Psoas muscle (tissue), 7 donors: ENCODE measurements at regions not wholly inside any gene's neighbourhood (a gene's known extent, or its start where the extent isn't known, plus 50 kb on each side); places are given as distances from the start of the nearest gene placed in this dataset.

Experiments used
- ATAC-seq, 4 donors: fragments of 200-7000 bp; cut with Tn5 transposase; one replicate each; pipeline ENCODE4 v1.9.1; 2020; ENCODE audit warnings: moderate library complexity in 3 of 4, mild to moderate bottlenecking in 2 of 4
- DNase-seq, 2 donors: peaks; one replicate each; pipeline ENCODE4 v3.0.0-alpha.2; 2020
- H3K27ac ChIP-seq: fragments of 200-600 bp; one replicate; pipeline ENCODE4 v1.8.0; 2022
- H3K27me3 ChIP-seq, 3 donors: fragments of 200-600 bp in 1 of 3; one replicate each; pipeline versions ENCODE4 v1.6.1 to v1.8.0; 2013 to 2022; ENCODE audit warnings: low read length in 2 of 3, mild to moderate bottlenecking in 2 of 3, moderate library complexity in 1 of 3; ENCODE audit not compliant: insufficient read depth in 3 of 3
- H3K36me3 ChIP-seq, 2 donors: fragments of 200-600 bp in 1 of 2; one replicate each; pipeline versions ENCODE4 v1.6.1 to v1.8.0; 2013 to 2022; ENCODE audit warnings: low read depth in 1 of 2, mild to moderate bottlenecking in 1 of 2, moderate library complexity in 1 of 2; ENCODE audit not compliant: insufficient read depth in 1 of 2
- H3K4me1 ChIP-seq: fragments of 200-600 bp; one replicate; pipeline ENCODE4 v1.8.0; 2022
- H3K4me3 ChIP-seq: fragments of 200-600 bp; one replicate; pipeline ENCODE4 v1.8.0; 2022; ENCODE audit warnings: mild to moderate bottlenecking
- H3K9me3 ChIP-seq: fragments of 200-600 bp; one replicate; pipeline ENCODE4 v1.8.0; 2022
- WGBS, 3 donors: extraction: QIAGEN DNeasy Blood & Tissue Kit; methylation state at CpG; one replicate each; pipeline versions ENCODE4 v1.1.6 to v1.1.7; 2013; 5-methylcytosine and 5-hydroxymethylcytosine counted together
- intact Hi-C, 2 donors: fragments of 100-400 bp; cut with DNase I; formaldehyde crosslinking; loops; one replicate each; pipeline versions ENCODE4 v1.11.0 to v1.14.2; 2022
- TF ChIP-seq, protein P1 (sequence below): fragments of 200-600 bp; IDR thresholded peaks from one replicate; pipeline ENCODE4 v1.8.0; 2022; ENCODE audit warnings: antibody characterized with exemption
- donor health status: healthy with polysubstance abuse.
- donor health status: DM: no; HTN: no; CAD: no; lungs with moderate emphysema.
- donor health status: Bipolar disorder and iron deficiency.
- donor health status: healthy.
- donor health status: DM: yes; HTN: yes; CAD: no.
- donor health status: DM: no; HTN: no; CAD: no.
- donor health status: DM: yes; HTN: yes; CAD: no.

GRCh38 chr12:124190312-124191023 lies 104.4 kb upstream of the RFLNA start:
- no peaks in the 10 kb centered on the region for H3K27me3 ChIP-seq
- 57 to 78% (median 61%) methylated on average over 14 of the region's 14 CpGs for WGBS, 3 donors

GRCh38 chr12:124191024-124191359 lies 103.9 kb upstream of the RFLNA start:
- intact Hi-C loops: no loop called here
- no peaks in the 10 kb centered on the region for H3K36me3 ChIP-seq
- no peak overlapping the region for H3K27ac ChIP-seq
- no peaks in the 10 kb centered on the region for H3K27me3 ChIP-seq
- H3K9me3 ChIP-seq: no peaks in the 10 kb centered on the region
- TF ChIP-seq, protein P1, sequence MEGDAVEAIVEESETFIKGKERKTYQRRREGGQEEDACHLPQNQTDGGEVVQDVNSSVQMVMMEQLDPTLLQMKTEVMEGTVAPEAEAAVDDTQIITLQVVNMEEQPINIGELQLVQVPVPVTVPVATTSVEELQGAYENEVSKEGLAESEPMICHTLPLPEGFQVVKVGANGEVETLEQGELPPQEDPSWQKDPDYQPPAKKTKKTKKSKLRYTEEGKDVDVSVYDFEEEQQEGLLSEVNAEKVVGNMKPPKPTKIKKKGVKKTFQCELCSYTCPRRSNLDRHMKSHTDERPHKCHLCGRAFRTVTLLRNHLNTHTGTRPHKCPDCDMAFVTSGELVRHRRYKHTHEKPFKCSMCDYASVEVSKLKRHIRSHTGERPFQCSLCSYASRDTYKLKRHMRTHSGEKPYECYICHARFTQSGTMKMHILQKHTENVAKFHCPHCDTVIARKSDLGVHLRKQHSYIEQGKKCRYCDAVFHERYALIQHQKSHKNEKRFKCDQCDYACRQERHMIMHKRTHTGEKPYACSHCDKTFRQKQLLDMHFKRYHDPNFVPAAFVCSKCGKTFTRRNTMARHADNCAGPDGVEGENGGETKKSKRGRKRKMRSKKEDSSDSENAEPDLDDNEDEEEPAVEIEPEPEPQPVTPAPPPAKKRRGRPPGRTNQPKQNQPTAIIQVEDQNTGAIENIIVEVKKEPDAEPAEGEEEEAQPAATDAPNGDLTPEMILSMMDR: no peak
- H3K4me3 ChIP-seq: no peak overlapping the region
- DNase-seq: no peak
- peak in 1 of 4 donors; percentile 63 for ATAC-seq
- 68 to 81% (median 72%) methylated on average over 3 of the region's 3 CpGs for WGBS, 3 donors
- H3K4me1 ChIP-seq: no peaks in the 10 kb centered on the region

More at GRCh38 chr12:124190312-124191023, 104.4 kb upstream of the RFLNA start:
- Histone ChIP-seq H3K9me3 (no peaks in the 10 kb centered on the region), H3K27ac (no peak overlapping the region), H3K4me3 (no peak overlapping the region), H3K4me1 (no peaks in the 10 kb centered on the region), H3K36me3 (no peaks in the 10 kb centered on the region)
- ATAC-seq: peak in 1 of 4 donors; percentile 64
- no peak for DNase-seq
- TF ChIP-seq, protein P1: no peak
- intact Hi-C loops: no loop called here

DNA sequence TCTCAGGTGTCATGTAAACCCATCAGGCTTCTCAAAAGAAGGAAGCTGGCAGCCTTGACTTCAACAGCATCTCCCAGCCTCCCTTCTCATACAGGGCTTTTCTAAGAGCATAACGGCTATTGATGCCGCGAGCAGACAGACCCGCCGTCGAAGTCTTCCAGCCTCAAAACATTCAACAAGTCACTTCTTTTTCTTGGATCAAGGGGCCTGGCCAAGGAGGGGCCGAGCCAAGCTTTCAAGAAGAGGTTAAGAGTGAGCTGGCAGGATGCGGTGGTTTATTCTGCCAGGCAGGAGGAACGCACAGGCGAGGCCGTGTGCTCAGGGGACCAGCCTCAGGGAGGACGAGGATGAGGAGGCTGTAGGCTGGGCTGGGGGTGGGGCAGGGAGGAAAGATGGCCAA lies 102.9 kb upstream of the RFLNA start:
- no peak for ATAC-seq
- TF ChIP-seq, protein P1: no peak
- H3K4me1 ChIP-seq: no peaks in the 10 kb centered on the region
- intact Hi-C loops: no loop called here
- no peaks in the 10 kb centered on the region for H3K9me3 ChIP-seq
- no peak for DNase-seq
- 86 to 95% (median 90%) methylated on average over 12 of the region's 12 CpGs for WGBS, 3 donors
- H3K4me3 ChIP-seq: no peak overlapping the region
- H3K27me3 ChIP-seq: no peaks in the 10 kb centered on the region
- no peak overlapping the region for H3K27ac ChIP-seq
- no peaks in the 10 kb centered on the region for H3K36me3 ChIP-seq

DNA sequence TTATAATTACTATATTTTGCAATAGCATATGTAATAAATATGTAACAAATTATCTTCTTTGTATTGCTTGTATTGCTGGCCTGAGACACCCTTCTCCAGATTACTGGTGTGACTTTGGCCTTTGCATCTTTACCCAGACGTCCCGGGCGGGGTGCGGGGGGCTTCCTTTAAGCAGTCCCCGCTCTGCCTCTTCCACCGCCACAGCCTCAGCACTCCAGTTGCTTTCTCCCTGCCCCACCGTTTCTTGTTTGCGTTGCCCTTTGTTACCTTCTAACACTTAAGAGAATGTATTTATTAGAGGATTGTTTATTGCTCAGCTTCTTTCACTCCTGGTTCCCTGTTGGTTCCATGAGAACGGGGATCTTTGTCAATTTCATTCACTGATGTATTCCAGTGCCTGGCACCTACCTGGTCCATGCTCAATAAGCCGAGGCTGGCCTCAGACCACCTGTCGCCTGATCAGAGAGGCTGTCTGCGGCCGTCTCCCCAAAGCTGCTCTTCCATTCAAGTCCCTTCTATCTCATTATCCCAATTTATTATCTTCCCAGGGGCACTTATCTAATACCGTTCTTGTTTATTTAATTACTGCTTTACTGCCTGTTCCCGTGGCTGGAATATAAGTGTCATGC lies 100.5 kb upstream of the RFLNA start:
- intact Hi-C loops: no loop called here
- H3K36me3 ChIP-seq: no peaks in the 10 kb centered on the region
- H3K4me3 ChIP-seq: no peak overlapping the region
- ATAC-seq: no peak
- no peaks in the 10 kb centered on the region for H3K4me1 ChIP-seq
- WGBS, 3 donors: 87 to 89% (median 88%) methylated on average over 15 of the region's 15 CpGs
- TF ChIP-seq, protein P1: no peak
- H3K9me3 ChIP-seq: no peaks in the 10 kb centered on the region
- no peak for DNase-seq
- no peak overlapping the region for H3K27ac ChIP-seq
- H3K27me3 ChIP-seq: no peaks in the 10 kb centered on the region
